NCI-H1105 treated with DMSO at 0.1 percent for 48 hours (cell line): ENCODE measurements at regions not wholly inside any gene's neighbourhood (a gene's known extent, or its start where the extent isn't known, plus 50 kb on each side); places are given as distances from the start of the nearest gene placed in this dataset.
"Not testable (repeated sequence)": the region's sequence is repeated elsewhere in the genome, so short reads cannot be mapped to it uniquely, and the experiment has no call there.

ENCODE experiments used
- DNase-seq: peaks from one replicate; lab custom pipeline; 2025; lab: John Stamatoyannopoulos, UW

DNA sequence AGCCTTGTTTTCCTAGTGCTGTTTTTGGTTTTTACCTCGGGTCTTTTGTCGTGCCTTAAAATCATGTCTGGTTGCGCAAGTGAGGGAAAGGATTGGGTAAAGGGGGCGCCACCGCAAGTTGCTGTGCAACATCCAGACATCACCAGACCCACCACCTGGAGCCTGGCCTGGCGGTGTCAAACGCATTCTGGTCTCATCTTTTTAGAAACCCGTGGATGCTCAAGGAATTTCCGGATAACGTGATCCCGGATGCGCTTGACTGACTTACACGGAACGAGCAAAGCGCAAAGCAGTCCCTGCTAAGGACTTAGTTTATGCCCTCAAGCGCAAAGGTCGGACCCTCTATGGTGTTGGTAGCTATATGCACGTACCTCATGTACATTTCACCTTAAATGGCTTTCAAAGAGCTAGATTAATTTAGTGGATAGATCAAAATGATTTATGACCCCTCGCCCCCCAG, 105.2 kb downstream of the OR2B2 start:
- DNase-seq = no peak

DNA sequence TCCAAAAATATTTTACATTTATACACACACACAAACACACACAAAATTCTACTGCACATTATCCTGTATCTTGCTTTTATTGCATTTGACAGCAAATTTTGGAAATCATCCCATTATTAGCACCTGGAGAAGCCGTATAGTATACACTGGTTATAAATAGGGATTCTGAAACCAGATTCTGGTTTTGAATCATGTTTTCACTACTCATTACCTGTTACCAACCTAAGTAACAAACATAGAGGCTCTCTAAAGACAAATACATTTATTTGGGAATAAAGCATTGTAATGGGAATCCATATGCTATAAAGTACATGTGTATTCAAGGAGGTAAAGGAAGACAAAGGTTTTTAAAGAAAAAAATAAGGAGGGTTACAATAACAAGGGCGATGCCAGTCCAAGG, 106.8 kb downstream of the OR2B2 start:
- no peak for DNase-seq

DNA sequence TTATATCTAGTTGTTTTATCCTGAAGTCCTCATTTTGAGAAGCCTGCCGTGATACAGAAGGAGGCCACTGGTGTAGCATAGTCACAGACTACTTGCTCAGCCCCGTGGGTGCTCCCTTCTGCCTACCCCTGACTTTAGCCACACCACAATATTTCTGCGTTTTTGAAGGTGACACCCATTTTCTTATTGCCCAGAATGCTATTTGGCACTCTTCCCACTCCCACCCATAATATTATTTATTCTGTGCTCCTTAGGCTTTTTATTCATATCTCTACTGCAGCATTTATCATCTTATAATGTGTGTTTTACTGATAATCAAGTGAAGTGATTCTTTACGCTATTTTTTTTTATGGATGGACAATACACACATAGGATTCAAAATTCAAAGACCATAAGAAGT, 107.3 kb downstream of the OR2B2 start:
- no peak for DNase-seq

DNA sequence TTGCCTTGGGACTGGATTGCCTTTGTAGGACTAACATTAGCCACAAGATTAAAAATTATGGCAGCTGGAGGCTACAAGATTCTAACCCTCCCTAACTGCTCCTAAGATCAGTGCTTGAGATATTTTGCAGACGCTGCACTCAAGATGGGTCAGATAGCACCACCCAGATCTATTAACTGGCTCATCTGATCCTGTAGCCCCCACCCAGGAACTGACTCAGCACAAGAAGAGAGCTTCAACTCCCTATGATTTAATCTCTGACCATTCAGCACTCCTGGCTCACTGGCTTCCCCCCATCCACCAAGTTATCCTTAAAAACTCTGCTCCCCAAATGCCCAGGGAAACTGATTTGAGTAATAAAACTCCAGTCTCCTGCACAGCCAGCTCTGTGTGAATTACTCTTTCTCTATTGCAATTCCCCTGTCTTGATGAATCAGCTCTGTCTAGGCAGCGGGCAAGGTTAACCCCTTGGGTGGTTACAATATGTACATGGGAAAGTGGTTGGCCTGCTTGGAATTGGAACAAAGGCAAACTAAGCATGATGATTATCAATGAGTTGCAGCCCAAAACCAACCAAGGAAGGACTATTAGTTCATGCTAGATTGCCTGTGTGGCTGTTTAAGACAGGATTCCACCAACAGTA, 111.3 kb downstream of the OR2B2 start:
- DNase-seq = no peak

DNA sequence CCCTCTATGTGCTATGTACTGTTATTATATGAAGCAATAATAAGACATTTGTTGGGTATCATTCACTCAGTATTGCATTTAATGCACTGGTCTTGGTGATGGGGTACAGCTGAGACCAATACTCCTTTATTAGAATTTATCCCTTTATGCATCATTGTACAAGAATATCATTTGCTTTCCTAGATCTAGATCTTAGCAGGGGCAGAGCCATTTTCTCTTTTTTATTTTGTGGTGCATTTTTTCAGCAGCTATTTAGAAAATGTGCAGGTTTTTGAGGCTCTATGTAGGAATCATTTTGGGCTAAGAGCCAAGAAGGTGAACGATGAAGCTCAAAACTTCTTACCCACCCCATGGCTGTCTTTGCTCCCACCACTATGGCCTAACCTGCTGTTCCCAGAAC, 114.2 kb downstream of the OR2B2 start:
- DNase-seq = no peak

DNA sequence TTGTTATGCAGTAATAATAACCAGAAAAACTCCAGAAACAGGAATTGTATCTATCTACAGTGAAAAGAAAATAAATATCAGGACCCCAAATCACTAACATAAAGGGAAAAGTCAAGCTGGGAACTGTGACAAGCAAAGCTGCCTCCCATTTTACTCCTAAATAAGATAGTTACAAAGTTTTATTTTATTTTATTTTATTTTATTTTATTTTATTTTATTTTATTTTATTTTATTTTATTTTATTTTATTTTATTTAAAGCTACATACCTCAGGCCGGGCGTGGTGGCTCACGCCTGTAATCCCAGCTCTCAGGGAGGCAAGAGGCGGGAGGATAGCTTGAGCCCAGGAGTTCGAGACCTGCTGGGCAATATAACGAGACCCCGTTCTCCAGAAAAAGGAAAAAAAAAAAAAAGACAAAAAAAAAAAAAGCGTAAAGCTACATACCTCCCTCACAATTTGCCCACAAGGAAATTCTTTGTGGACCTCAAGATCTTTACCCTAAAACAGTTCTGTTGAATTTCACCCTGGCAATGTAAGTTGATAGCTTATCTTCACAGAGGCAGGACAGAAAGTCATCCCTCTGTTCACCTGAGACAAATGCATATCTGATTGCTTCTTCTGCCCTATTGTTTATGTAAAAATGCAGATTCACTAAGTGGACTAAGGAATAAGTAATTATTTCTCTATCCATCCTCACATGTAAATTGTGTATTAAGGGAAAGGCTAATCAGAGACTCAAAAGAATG, 115.3 kb downstream of the OR2B2 start:
- DNase-seq = not testable (repeated sequence)

DNA sequence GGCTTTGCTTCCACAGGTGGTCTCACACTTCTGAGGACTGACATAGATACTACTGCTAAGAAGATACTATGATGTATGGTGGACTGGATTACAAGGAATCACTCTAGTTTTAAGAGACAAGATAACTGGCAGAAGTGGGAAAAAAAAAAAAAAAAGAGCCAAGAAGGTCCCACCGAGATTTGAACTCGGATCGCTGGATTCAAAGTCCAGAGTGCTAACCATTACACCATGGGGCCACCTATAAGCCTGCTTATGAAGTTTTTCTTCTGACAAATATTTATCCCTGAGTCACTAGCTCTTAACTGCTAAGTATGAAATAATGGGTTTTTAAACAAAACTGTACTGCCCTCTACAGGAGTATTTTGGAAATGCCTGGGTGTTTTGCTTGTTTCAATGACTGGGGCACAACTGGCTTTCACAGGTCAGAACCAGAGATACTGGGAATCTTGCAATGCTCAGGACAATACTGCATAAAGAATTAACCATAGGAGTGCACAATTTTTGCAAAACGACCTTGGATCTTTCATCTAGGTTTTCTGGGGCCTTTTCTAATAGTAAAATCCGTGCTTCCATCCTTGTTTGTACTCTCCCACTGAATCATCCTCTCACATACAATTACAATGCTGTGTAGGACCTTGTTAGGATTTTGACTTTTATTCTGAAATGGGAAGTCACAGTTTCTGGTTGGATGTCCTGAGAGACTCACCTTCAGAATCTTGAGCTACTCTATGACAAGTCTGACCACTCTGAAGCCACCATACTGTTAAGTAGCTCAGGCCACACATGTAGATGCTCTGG, 116.3 kb downstream of the OR2B2 start:
- peak; percentile 85 for DNase-seq

DNA sequence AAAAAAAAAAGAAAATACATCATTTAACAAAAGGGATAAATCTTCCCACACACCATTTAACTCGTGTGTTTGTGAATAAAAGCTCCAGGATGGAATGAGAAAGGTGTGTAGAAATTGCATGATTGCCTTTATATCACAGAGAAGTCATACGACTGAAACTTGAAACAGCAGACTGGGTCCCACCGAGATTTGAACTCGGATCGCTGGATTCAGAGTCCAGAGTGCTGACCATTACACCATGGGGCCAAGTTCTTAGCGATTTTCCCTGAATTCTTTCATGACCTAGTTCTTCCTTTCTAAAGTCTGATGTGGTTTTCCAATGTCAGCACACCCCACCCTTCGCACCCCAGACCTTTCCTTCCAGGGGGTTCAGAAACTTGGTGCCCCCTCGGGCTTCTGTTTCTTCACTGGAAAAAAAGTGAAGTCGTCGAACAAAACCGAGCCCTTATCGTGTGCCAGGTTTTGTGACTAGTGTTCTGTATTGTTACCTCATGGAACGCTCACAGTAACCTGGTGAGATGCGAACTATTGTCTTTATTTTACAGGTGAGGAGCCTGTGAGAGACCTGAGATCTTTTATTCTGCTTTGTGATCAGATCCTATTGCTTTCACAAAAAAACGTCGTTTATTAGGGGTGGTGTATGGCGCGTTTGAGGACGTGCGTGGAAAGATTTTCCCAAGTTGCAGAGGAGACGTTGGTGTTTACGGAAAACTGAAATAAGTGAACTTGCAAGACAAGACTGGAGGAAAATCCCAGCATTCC, 120.8 kb downstream of the OR2B2 start:
- peak; percentile 82 for DNase-seq

DNA sequence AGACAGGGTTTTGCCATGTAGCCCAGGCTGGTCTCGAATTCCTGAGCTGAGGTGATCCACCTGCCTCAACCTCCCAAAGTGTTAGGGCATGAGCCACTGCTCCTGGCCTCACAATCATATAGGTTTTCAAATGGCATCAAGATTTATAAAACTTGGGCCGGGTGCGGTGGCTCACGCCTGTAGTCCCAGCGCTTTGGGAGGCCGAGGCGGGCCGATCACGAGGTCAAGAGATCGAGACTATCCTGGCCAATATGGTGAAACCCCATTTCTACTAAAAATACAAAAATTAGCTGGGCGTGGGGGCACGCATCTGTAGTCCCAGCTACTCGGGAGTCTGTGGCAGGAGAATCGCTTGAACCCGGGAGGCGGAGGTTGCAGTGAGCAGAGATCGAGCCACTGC, 123.8 kb downstream of the OR2B2 start:
- not testable (repeated sequence) for DNase-seq

DNA sequence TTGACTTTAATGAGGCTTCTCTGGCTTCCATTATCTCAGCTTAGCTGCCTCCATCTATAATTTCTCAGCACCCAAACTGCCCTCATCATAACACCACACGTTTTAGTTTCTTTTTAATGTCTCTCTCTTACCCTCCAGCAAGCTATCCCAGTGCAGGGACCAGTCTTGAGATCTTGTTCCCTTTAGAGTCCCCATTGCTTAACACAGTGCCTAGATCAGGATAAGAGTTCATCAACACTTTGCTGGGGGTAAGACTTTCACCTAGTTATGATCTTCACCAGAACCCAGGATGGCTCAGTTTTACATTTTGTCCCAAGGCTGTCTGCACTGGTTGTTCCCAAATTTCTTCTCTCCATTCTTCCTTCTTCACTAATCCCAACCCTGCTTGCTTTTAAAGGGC, 126.1 kb downstream of the OR2B2 start:
- DNase-seq = no peak

DNA sequence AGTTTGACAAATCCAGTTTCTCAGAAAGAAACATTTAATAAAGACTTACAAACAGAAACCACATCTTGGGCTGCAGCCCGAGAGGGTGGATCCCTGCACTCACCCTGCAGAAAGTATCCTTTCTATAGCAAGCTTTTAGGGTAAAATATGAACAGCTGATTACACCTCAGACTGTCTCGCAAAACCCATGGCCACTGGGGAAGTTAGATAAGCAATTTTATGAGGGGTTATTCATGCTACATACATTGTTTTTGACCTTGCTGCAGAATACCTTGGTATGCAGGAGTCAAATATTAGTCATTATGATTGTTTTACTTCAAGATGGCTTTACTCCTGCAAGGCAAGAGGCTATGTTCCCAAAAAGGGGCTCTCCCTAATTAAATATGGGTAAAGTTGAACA, 126.9 kb downstream of the OR2B2 start:
- no peak for DNase-seq

DNA sequence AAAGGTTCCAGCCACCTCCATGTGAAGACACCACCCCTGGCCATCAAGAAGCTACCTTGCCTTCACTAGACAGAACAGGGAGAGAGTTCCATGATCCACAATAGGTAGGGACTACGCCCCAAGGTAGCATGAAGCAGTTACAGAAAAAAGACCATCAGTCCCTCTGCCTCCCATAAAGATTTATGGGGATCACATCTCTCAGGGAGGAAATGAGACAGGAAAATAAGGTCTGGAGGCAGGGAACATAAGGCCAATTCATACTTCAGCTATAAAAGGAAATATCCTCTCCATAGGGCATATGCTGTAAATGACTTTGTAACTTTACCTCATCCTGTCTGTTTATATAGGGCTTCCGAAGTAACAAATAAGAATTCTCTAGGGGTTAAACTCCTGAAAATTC, 129.4 kb downstream of the OR2B2 start:
- DNase-seq = no peak

DNA sequence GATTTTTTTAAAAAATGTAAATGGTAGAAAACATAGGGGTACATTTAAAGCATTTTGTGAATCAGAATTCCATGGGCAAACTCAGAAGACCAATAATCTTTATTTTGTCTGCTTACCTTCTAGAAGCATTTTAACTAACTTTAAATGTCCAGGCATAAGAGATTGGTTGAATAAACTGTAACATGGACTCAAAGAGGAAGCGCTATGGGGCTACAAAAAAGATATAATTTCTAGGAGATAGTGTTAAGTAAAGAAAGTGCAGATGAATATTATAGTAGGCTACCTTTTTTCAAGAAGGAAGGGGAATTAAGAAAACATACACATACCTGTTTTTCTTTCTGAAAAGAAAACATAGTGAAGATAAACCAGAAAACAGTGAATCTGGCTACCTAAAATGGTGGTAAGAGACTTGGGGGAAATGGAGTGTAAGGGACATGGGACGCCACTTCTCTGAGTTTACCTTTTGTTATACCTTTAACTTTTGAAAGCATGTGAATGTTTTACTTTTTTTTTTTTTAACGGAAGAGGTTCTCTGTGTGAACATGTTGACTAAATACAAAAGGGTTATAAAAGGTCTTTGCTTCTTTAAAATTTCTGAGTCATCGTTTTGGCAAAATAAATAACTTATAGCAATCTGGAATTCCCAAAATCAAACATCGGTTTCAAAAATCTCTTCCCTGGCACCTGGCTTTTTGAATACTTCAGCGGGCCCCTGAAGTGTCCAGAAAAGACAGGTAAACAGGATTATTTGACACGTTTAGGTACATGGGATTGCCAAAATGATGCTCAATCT, 133.4 kb downstream of the OR2B2 start:
- DNase-seq = no peak

DNA sequence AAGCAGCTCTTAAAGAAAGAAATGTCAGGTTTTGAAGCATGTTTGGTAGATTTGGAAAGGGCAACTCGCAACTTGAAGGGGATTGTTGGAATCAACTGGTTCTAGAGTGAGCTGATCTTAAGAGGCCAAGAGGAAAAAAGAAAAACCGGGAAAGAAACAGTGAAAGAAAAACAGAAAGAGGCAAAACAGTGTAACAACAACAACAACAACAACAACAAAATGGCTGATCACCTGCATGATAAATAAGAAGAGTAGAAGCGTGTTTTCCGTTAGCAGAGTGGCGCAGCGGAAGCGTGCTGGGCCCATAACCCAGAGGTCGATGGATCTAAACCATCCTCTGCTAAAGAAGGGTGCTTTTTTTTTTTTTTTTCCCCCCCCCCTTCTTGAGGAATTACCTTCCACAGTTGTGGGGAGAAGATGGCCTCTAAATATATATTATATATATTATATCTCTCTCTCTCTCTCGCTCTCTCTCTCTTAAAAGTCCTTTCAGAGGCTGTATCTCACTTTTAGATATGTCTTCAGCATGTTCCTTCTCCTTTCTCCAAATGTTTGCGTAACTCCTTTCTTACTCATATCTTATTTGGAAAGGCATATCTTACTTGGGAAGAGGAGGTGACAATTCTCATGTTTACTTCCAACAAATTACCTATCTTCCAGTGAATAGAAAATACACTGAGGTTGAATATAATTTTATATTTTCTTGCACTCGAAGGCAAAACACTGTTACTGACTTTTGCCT, 134.4 kb downstream of the OR2B2 start:
- no peak for DNase-seq

DNA sequence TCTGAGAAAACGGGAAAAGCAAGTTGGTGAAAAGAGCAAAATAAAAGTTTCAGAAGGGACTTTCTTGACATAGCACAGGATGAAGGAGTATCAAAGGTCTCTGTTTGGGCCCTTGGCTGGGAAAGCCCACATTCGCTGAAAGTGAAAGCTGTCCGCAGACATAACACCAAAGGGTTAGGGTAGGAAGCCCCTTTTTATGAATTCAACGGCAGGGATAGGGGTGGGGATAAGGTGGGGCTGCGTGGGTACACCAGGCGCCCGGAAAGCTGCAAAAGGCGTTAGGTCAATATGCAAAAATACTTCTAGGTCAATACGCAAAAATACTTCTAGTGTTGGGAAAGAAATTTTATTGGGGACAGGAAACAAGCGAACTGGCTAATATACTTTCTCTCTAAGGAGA, 135.1 kb downstream of the OR2B2 start:
- no peak for DNase-seq

DNA sequence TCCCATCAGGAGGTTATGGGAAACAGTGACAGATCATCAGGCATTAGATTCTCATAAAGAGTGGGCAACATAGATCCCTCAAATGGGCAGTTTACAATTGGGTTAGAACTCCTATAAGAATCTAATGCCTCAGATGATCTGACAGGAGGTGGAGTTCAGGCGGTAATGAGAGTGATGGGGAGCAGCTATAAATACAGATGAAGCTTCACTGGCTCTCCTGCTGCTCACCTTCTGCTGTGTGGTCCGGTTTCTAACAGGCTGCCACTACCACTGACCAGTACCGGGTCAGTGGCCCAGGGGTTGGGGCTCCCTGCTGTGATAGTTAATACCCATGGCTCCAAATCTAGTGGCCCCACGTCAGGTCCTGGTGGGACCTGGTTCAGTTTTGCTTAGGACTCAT, 135.7 kb downstream of the OR2B2 start:
- DNase-seq = no peak

DNA sequence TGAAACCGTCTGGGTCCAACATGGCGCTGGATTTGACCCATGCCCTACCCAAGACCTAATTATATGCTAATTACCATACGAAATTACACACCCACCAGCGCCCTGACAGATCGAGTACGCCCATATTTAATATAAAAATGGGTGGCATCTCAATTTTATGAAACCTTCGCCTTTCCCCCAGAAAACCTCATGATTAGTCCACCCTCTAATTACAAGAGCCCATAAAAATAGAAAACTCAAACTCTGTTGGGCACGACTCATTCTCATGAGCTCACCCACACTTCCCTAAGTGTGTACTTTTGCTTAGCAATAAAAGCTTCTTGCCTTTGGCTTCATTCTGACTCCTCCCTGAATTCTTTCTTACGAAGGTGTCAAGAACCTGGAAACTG, 136.4 kb downstream of the OR2B2 start:
- DNase-seq = no peak

DNA sequence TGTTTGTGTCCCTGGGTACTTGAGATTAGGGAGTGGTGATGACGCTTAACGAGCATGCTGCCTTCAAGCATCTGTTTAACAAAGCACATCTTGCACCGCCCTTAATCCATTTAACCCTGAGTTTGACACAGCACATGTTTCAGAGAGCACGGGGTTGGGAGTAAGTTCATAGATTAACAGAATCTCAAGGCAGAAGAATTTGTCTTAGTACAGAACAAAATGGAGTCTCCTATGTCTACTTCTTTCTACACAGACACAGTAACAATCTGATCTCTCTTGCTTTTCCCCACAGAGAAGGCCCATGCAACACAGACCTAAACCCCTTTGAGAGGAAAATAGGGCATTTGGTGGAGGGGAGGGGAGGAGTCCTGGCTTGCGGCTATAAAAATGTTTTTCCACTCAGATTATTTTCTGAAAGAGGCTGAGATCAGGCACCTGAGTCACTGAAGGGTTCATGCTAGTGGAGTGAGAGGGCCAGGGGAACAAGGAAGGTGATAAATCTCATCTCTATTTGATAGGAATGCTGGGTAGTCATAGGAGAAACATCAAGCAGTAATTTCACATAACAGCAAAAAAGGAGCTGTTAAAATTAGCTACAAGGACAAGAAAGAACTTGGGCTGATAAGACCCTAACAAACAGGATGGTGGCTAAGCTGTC, 136.9 kb downstream of the OR2B2 start:
- not testable (repeated sequence) for DNase-seq

DNA sequence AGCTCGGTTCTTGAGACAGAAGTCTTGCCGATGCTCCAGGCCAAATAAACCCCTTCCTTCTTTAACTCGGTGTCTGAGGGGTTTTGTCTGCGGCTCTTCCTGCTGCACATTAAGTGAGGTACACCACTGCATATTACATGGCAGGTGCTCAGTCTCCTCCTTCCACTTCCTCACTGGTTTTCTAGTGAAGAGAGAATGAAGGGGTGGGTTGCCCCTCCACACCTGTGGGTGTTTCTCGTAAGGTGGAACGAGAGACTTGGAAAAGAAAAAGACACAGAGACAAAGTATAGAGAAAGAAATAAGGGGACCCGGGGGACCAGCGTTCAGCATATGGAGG, 138.0 kb downstream of the OR2B2 start:
- DNase-seq = not testable (repeated sequence)

DNA sequence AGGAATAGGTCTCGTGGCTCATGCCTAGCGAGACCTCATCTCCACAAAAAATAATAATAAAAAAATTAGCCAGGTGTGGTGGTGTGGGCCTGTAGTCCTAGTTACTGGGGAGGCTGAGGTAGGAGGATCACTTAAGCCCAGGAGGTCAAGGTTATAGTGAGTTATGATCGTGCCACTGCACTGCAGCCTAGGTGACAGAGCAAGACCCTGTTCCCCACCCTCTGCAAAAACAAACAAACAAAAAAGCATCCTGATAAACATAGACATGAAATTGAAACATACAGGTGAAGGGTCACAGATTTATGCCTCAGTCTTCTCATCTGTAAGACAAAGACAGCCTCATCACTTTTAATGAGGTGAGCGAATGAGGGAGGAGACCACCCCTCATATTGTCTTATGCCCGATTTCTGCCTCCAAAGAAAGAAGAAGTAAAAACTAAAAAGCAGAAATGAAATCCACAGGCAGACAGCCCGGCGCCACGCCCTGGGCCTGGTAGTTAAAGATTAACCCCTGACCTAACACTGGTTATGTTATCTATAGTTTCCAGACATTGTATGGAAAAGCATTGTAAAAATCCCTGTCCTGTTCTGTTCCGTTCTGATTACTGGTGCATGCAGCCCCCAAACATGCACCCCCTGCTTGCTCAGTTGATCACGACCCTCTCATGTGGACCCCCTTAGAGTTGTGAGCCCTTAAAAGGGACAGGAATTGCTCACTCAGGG, 138.5 kb downstream of the OR2B2 start:
- not testable (repeated sequence) for DNase-seq
